IMR-90 (cell line): ENCODE measurements at regions not wholly inside any gene's neighbourhood (a gene's known extent, or its start where the extent isn't known, plus 50 kb on each side); places are given as distances from the start of the nearest gene placed in this dataset.

Source experiments
- BHLHE40 ChIP-seq: fragments of 150-350 bp; IDR thresholded peaks from 2 replicates; pipeline ENCODE4 v1.6.1; 2016; ENCODE audit warnings: mild to moderate bottlenecking, low read depth, low read length
- CEBPB ChIP-seq: IDR thresholded peaks from 2 replicates; pipeline ENCODE4 v1.6.1; 2012; ENCODE audit warnings: low read depth, low read length, improper control_type of control experiment
- ELK1 ChIP-seq: fragments of 150-350 bp; IDR thresholded peaks from 2 replicates; pipeline ENCODE4 v1.6.1; 2016; ENCODE audit warnings: low read depth, mild to moderate bottlenecking, low read length, moderate library complexity, borderline replicate concordance
- FOS ChIP-seq: fragments of 150-350 bp; IDR thresholded peaks from 2 replicates; pipeline ENCODE4 v1.6.1; 2016; ENCODE audit warnings: low read depth, low read length
- MAFK ChIP-seq: IDR thresholded peaks from 2 replicates; pipeline ENCODE4 v1.6.1; 2012; ENCODE audit warnings: low read depth, low read length, improper control_type of control experiment
- MAZ ChIP-seq: IDR thresholded peaks from 2 replicates; pipeline ENCODE4 v1.6.1; 2012; ENCODE audit warnings: low read depth, mild to moderate bottlenecking, low read length, improper control_type of control experiment, moderate library complexity, borderline replicate concordance
- MXI1 ChIP-seq: IDR thresholded peaks from 2 replicates; pipeline ENCODE4 v1.6.1; 2012; ENCODE audit warnings: low read depth, mild to moderate bottlenecking, low read length, moderate library complexity, borderline replicate concordance
- NFE2L2 ChIP-seq: fragments of 150-350 bp; IDR thresholded peaks from 2 replicates; pipeline ENCODE4 v1.6.1; 2016; ENCODE audit warnings: low read depth, mild to moderate bottlenecking, low read length
- POLR2A ChIP-seq: IDR thresholded peaks from 2 replicates; pipeline ENCODE4 v1.6.1; 2012; ENCODE audit warnings: mild to moderate bottlenecking, low read depth, low read length
- RAD21 ChIP-seq: IDR thresholded peaks from 2 replicates; pipeline ENCODE4 v1.6.1; 2012; ENCODE audit warnings: low read length, improper control_type of control experiment
- USF2 ChIP-seq: fragments of 150-350 bp; IDR thresholded peaks from 2 replicates; pipeline ENCODE4 v1.6.1; 2017; ENCODE audit warnings: mild to moderate bottlenecking, antibody characterized with exemption, low read length, low read depth
- TF ChIP-seq, protein P1 (sequence below): conservative IDR thresholded peaks from 2 replicates; pipeline ENCODE4 v1.5.1; 2012; ENCODE audit warnings: mild to moderate bottlenecking, low read depth, low read length, improper control_type of control experiment

DNA sequence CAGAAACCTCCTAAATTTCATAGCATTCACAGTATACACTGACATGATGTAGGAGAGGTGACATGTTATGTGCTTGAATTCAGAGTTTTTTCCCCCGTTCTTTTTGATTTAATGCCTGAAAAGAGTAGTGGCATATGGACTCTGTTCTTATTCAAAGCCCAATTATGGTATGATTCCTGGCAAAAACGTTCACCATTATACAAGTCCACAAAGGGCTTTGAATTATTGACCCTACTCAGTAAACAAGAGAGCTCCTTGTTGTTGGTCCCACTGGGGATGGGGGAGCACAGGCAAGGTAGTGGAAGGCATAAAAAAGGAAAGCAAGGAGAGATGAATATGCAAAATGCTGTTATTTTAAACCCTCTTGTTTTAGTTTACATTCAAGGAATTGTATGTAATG lies 136.0 kb upstream of the AHI1 start:
- no peak for TF ChIP-seq FOS
- TF ChIP-seq, protein P1, sequence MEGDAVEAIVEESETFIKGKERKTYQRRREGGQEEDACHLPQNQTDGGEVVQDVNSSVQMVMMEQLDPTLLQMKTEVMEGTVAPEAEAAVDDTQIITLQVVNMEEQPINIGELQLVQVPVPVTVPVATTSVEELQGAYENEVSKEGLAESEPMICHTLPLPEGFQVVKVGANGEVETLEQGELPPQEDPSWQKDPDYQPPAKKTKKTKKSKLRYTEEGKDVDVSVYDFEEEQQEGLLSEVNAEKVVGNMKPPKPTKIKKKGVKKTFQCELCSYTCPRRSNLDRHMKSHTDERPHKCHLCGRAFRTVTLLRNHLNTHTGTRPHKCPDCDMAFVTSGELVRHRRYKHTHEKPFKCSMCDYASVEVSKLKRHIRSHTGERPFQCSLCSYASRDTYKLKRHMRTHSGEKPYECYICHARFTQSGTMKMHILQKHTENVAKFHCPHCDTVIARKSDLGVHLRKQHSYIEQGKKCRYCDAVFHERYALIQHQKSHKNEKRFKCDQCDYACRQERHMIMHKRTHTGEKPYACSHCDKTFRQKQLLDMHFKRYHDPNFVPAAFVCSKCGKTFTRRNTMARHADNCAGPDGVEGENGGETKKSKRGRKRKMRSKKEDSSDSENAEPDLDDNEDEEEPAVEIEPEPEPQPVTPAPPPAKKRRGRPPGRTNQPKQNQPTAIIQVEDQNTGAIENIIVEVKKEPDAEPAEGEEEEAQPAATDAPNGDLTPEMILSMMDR: no peak
- TF ChIP-seq USF2: no peak
- TF ChIP-seq RAD21: no peak
- TF ChIP-seq MXI1: no peak
- TF ChIP-seq POLR2A: no peak
- TF ChIP-seq CEBPB: no peak
- TF ChIP-seq MAFK: no peak
- TF ChIP-seq BHLHE40: no peak
- TF ChIP-seq MAZ: no peak
- no peak for TF ChIP-seq ELK1
- TF ChIP-seq NFE2L2: no peak
